ENCODE measurements at regions not wholly inside any gene's neighbourhood (a gene's known extent, or its start where the extent isn't known, plus 50 kb on each side); places are given as distances from the start of the nearest gene placed in this dataset.
"Not testable (repeated sequence)": the region's sequence is repeated elsewhere in the genome, so short reads cannot be mapped to it uniquely, and the experiment has no call there.

DNA sequence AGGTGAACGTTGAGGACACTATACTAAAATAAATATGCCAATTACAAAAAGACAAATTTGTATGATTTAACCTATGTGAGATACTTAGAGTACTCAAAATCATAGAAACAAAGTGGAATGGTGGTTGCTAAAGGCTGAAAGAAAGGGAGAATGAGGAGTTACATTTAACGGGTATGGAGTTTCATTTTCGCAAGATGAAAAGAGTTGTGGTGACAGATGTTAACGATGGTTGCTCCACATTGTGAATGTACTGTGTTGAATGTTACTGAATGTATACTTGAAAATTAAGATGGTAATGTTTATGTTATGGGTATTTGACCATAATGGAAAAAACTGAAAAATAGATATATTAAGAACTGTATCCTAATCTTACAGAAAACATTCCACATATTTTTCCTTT is 51.3 kb upstream of the MOCS2 start:
- no peak for DNase-seq (ENCODE audit: low read depth in 3 of 3, low spot score in 2 of 3)

DNA sequence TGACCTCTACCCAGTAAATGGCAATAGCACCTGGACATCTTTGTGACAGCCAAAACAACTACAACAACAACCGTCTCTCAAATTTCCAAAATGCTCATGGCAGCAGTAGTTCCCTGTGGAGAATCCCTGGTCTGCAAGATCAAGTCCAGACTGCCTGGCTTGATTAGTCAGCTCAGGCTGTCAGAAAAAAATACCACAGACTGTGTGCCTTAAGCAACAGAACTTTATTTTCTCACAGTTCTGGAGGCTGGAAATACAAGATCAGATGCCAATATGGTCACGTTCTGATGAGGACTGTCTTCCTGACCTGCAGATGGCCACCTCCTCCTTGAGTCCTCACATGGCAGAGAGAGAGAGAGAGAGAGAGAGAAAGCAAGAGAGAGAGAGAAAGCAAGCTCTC is 52.3 kb upstream of the MOCS2 start:
- DNase-seq (ENCODE audit: low read depth in 3 of 3, low spot score in 2 of 3): no peak

DNA sequence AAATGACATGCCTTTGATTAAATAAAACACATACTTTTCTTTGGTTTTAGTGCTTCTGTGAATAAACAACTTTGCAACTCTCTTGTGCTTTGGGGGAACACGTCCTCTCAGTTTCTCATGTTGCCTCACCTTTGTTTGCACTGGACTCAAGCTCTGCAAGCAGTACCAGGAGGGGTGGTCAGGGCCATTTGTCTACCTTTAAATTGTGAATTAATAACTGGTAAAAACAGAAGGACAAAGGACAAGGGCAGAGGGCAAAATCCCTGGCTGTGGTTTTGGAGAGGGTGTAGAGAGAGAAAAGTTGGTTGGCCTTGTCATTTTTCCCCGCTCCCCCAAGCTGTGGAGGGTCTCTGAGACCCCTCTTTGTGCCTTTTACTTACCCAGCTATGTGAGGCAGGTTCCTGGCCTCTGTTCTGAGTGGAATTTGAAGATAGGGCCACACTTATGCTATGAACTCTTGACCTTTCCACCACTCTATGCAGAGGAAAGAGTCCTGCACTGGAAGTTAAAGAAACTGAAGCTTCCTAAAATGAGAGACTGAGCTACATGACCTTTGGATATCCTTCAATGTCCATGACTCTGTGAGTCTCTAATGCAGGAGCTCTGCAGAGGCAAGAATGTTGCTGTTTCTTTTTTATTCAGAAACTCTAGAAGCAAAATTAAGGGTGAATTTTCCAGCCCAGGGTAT is 55.1 kb upstream of the MOCS2 start:
- no peak for DNase-seq (ENCODE audit: low read depth in 3 of 3, low spot score in 2 of 3)

DNA sequence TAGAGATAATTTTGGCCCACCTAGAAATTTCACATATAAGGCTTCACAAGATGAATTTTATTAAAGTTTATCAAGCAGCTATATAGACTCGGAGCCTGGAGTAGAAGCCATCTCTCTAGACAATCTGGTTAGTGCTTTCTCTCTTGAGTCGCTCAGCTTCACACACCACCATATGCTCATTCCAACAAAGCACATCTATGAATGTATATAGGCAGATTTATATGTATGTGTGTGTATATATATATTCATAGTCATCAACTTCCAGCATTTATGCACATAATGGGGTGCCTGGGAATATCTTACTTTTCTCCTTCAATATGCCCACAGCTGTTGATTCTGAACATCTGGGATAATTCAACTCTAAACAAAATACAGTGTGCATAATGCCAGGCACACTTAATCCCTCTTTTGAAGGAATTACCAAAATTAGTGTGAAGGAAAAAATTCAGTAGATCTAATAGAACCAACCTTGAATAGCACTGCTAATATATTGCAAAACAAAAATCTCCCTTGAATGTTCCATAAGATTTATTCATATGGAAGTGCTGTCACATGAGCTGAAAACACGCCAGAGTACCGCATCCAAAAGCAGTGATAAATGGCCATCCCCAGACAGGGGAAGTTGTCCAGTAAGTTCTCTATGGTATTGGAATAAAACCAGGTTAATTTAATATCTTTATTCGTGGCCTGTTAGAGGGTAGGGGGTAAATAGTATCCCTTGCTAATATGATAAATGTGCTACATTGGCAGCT is 56.0 kb upstream of the MOCS2 start:
- no peak for DNase-seq (ENCODE audit: low read depth in 3 of 3, low spot score in 2 of 3)

DNA sequence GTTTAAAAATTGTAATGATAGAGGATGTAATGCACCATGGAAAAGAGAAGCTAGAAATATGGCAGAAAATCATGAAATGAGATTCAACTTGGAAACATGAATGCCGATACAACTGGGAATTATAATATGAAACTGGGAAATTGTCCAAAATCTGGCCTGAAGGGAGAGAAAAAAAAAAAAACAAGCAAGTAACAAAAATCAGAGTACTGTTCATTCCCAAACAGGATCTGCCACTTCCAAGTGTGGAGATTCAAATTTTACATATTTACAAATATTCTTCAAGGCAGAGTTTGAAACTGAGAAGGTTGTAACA is 56.6 kb upstream of the MOCS2 start:
- no peak for DNase-seq (ENCODE audit: low read depth in 3 of 3, low spot score in 2 of 3)

DNA sequence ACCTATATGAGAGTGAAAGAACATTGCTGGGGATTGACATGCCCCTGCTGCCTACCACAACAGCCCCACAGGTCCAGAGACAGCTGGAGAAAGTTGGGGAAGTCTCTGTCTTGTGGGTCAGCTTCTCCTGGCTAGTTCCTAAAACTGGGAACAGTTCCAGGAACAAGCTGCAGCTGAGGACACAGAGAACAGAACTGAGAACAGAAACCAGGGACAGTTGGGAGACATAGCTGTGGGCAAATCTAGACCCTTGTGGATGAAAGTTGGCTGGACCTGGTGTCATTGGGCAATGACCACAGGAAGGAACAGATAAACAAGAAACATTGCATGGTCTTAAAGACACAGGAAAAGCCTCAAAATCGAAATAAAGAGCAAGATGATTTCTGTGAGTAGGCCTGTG is 58.3 kb upstream of the MOCS2 start:
- no peak for DNase-seq (ENCODE audit: low read depth in 3 of 3, low spot score in 2 of 3)

DNA sequence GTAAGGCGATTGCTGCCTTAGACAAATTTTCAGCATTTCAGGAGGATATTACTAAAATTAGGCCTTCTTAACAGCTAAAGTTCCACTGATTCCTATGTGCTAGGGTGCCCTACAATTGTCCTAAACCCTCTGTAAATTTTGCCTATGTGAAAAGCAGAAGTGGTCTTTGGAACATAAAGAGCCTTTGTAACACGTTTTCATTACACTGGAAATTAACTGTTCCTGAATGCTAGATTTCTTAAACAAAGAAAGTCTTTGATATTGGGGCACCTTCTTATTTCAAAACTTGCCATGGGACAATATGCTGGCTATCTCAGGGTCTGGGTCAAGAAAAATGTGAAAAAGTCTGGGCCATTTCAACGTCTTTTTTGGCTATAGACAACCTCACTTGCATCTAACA is 60.4 kb upstream of the MOCS2 start:
- no peak for DNase-seq (ENCODE audit: low read depth in 3 of 3, low spot score in 2 of 3)

DNA sequence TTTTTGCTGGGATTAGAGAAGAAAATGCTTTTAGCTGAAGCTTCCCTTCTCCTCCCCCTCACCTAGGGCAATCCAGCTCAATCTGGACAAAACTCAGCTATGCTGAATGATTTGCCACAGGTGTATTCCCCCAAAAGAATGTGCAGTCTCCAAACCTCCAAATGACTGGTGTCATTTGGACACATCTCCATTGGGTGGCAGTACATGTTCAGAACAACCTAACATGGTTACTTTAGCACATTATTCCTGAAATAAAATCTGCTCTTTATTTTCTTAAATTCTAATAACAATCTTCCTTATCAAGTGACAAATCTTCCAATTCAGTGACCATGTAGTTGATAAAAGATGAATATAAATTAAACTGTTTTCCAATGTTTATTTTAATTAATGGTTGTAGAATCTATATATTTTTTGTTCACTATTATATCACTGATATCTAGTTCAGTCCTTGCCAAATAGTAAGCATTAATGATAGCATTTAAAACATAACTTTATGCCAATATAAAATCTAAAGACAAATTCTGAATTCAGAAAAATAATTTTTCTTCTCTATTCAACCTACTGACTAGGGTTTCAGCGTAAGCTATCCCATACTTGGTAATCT is 61.3 kb upstream of the MOCS2 start:
- DNase-seq (ENCODE audit: low read depth in 3 of 3, low spot score in 2 of 3): peak in 1 of 3 donors; percentile 10

DNA sequence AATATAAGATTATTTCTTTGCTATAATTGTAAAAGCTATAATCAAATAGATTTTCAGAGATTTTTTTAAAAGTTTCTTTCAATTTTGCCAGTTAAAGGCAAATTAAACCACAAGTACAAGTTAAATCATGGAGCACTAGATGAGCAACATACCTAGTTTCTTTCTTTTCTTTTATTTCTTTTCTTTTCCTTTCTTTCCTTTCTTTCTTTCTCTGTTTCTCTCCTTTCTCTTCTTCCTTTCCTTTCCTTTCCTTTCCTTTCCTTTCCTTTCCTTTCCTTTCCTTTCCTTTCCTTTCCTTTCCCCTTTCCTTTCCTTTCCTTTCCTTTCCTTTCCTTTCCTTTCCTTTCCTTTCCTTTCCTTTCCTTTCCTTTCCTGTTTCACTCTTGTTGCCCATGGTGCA is 62.5 kb upstream of the MOCS2 start:
- not testable (repeated sequence) for DNase-seq (ENCODE audit: low read depth in 3 of 3, low spot score in 2 of 3)

DNA sequence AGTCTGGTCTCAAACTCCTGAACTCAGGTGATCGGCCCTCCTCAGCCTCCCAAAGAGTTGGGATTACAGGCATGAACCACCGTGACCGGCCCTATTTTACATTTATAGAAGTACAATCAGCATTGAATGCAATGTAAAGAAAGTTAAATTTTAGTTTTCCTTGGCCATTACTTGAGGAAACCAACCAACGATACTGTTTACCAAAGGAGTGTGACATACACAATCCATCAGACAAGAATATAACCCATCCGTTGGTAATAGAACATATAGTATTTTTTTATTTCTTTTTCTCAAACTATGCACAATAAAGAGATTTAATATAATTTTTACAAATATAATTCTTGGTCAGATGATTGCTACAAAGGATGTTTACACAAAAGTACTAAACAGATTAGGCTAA is 63.1 kb upstream of the MOCS2 start:
- DNase-seq (ENCODE audit: low read depth in 3 of 3, low spot score in 2 of 3): no peak

DNA sequence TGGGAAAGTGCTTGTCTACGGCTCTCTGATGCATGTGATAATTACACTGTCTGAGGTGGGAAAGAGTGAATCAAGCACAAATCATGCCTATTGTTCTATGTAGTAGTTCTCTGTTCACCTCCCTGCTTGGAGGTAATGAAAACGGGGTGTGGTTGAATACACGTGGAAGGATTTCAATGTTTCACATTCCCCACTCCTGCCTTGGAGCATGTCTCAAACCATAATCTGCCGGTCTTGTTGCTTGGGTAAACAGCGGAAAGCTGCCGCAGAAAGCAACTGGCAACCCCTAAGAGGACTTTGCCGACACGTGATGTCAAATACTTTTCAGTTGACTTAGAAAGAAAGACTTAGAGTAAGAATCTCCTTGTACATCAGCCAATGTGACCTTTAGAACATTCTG is 63.5 kb upstream of the MOCS2 start:
- no peak for DNase-seq (ENCODE audit: low read depth in 3 of 3, low spot score in 2 of 3)

DNA sequence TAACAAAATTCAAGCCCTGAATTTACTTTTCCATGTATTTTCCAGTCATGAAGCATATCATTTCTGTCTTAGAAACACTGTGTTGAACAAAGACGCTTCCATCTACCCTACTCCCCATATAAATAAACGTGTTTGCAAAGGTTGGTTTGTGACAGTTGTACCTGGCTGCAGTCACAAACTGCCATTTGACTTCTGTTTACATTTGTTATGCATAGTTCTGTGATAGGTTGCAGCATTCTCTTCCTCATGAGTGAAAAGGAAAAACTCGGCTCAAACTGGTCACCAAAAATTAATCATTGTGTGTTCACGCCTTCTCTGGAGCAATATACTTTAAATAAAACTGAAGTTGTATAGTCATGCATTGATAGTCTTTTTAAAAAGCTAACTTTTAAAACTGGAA is 69.3 kb upstream of the MOCS2 start:
- DNase-seq (ENCODE audit: low read depth in 3 of 3, low spot score in 2 of 3): no peak

DNA sequence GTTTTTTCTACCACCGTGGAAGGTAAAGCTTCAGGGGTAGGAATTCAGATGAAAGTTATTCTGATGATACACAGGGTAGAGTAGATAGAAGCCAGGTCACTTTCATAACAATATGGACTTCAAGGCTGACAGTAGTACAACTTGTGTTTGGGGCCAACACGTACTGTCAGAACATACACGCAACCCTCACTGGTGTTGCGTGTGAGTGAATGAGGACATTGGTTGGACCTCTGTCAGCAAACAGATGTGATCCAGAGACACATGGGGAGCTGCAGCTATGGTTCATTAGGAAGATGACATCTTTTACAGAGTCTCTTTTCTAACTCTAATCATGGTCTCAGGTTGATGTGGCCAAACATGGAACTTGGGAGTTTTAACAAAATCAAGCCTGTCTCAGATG is 70.1 kb upstream of the MOCS2 start:
- no peak for DNase-seq (ENCODE audit: low read depth in 3 of 3, low spot score in 2 of 3)

DNA sequence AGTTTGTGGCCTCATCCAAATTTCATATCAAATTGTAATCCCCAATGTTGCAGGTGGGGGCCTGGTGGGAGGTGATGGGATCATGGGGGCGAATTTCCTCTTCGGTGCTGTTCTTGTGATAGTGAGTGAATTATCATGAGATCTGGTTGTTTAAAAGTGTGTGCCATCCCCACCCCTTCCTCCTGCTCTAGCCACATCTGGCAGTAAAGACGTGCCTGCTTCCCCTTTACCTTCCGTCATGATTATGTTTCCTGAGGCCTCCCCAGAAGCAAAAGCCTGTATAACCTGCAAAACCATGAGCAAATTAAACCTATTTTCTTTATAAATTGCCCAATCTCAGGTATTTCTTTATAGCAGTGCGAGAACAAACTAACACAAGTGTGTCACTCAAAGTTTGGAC is 71.0 kb upstream of the MOCS2 start:
- DNase-seq (ENCODE audit: low read depth in 3 of 3, low spot score in 2 of 3): no peak

DNA sequence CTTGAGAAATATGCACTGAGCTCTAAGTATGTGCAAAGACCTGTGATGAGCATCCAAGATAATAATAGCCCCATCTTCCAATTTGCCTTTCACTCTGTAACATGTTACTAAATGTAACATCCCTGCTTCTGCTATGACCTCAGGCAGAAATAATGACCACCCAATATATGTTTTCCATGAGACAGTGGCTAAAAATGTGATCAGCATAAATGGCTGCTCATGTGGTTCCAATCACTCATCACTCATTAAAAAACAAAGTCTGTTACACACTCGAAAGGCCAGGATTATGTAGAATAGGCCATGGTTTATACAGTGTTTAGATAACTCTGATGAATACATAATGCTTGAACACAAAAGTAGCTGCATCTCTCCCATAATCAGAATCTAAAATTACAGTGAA is 71.4 kb upstream of the MOCS2 start:
- DNase-seq (ENCODE audit: low read depth in 3 of 3, low spot score in 2 of 3): no peak

DNA sequence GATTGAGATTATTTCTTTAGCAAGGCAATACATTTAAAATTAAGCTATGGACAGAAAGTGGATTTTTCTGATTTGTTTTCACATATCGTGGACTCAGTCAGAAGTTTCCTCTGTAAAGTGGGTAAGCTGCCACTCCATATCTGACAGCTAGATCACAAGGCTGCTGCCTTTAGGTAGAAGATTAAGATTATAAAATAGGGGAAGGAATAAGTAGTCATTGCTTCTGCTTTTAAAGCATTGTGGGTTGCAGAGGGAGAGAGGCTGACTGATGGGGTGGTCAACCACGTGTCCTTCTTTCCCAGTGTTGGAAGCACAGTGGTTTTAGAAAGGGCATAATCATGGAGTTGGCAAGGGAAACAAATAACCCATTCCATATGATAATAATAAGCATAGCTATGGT is 74.3 kb upstream of the MOCS2 start:
- no peak for DNase-seq (ENCODE audit: low read depth in 3 of 3, low spot score in 2 of 3)

DNA sequence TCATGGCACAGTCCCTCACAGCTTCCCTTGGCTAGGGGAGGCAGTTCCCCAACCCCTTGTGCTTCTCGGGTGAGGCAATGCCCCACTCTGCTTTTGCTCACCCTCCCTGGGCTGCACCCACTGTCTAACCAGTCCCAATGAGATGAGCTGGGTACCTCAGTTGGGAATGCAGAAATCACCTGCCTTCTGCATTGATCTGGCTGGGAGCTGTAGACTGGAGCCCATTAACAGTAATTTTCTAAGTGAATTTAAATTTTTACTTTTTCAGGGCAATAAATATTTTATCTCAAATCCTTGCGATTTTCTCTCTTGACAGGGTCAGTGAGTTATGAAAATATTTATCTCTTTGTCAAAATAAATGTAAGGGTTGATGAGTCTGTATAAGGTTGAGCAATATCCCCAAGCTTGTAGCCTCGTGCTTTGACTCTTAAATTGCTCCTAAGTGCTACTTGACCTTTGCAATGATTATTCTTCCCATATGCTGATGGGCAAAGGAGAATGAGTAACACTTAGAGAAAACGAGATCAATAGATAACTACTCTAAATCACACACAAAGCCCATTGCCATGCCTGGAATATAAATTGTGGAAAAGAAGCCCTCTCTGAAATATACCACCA is 82.1 kb upstream of the MOCS2 start:
- no peak for DNase-seq (ENCODE audit: low read depth in 3 of 3, low spot score in 2 of 3)

DNA sequence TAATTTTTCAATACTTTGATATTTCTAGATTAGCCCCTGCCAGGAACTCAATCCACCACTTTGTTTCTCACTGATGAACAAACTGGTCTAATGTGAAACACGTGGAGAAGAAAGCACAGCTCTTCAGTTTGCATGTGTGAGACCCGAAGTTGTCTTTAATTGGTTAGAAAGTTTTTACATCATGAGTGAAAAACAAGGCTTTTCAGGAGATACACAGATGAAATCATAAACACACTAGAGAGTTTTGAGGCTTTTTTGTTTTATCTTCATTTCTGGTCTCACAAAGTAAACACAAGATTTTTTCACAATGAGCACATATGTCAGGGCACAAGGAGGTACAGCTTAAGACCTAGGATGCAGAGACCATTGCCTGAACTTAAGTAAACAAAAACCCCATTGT is 84.5 kb upstream of the MOCS2 start:
- no peak for DNase-seq (ENCODE audit: low read depth in 3 of 3, low spot score in 2 of 3)

DNA sequence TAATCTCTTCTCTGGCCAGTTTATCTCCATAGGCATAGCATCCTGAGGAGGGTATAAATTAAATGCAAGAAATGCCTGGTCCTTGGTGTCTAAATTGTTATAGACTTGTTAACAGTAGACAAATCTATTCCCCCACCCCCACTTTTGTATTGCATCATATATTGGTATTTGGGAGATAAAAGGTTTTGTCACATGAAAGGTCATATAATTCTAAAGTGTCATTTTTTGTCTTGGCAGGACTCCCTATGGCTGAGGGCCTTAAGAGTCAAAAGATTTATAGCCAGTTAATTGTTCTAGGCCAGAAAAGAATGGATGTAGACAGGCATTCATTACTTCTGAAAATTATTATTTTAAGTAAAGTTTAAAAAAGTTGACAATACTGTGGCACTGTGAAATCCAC is 90.3 kb upstream of the MOCS2 start:
- DNase-seq (ENCODE audit: low read depth in 3 of 3, low spot score in 2 of 3): no peak

DNA sequence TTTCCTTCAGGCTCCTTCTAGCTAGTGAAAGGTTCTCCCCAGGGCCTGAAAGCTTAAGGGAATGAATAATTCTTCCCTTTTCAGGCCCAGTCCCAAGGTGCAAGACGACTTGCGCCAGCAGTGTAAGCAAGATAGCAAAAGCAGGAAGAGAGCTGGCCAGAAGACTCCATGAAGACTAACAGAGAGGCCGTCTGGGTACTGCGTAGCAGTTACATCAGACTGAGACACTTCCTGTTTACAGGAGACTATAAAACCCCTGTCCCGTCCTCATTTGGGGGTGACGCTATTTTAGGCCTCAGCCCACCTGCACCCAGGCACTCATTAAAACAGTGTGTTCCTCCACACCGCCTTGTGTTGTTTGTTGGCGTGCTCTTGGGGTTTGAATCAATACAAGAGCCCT is 90.7 kb upstream of the MOCS2 start:
- DNase-seq (ENCODE audit: low read depth in 3 of 3, low spot score in 2 of 3): no peak

DNA sequence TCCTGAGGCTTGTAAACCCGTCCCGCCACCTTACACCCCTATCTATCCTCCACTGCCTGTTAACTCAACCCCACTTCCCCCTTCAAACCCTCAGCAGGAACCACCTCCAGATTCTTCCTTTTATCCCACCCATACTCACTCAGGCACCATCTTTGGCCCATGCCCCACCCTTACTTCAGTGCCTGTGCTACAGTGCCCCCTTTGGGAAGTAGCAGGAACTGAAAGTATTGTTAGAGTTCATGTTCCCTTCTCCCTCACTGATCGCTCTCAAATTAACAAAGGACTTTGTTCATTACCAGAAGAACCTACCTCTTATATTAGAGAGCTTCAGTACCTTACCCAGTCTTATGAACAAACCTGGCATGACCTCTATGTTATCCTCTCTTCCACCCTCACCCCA is 92.2 kb upstream of the MOCS2 start:
- no peak for DNase-seq (ENCODE audit: low read depth in 3 of 3, low spot score in 2 of 3)

DNA sequence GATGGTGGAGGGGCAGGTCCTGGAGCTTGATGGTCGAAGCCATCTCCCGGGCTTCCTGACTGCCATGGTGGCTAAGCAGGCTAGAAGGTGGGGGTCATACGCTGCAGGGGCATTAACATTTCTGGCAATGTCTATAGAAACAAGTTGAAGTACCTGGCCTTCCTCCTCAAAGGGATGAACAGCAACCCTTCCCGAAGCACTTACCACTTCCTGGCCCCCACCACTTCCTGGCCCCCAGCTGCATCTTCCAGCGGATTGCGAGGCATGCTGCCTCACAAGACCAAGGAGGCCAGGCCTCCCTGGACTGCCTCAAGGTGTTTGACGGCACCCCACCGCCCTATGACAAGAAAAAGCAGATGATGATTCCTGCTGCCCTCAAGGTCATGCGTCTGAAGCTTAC is 97.0 kb upstream of the MOCS2 start:
- no peak for DNase-seq (ENCODE audit: low read depth in 3 of 3, low spot score in 2 of 3)

All from right renal cortex interstitium (tissue), 3 donors.